ENCODE measurements at regions not wholly inside any gene's neighbourhood (a gene's known extent, or its start where the extent isn't known, plus 50 kb on each side); places are given as distances from the start of the nearest gene placed in this dataset.
A peak's percentile ranks its signal among the peaks of the same experiment; 100 is the strongest.

DNA sequence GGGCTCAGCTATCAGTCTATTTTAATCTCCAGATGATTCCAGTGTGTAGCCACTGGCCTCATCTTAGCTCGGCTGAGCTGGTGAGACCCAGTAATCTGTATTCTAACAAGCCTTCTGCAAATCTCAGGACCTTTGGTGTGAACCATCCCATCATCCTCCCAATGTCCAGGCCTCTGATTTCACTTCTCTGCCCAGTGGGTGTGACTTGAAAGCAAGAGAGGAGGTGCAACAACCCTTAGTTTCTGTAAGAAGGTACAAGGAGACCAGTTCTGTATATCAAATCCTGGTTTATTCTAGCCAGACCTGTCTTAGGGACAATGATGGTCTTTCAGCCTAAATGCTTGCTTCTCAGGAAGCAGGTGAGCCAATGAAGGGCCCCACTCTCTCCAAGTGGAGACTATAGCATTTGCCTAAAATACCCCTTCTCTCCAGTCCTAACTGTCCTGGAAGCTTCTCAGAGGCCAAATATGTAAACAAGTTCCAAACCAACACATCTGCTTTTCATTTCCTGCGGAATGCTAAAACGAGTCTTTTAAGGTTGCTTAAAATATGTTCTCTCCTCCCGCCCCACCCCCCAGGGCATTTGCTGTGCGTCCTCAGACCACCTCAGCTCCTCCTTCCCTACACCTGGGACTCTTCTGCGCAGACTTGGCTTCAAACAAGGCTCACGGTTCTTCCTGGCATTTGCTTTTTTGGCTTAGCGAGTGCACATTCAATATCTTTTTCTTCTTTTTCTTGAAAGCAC is 78.4 kb upstream of the FUT8 start:
- TF ChIP-seq SUZ12 (IDR thresholded peaks at IDR 0.05; ENCODE audit: extremely low read depth, insufficient read depth, insufficient read length) (no peak), YY1 (IDR thresholded peaks at IDR 0.05; ENCODE audit: insufficient read depth, insufficient read length) (no peak), ZNF274 (IDR thresholded peaks at IDR 0.05; ENCODE audit: low read depth, low read length) (no peak)
- no peak overlapping the region for H3K9ac ChIP-seq (ENCODE audit: insufficient read length, low read depth)
- no peak overlapping the region for H3K4me3 ChIP-seq (ENCODE audit: insufficient read length, low read depth)
- peaks cover 51% of the 10 kb centered on the region for H3K27me3 ChIP-seq (ENCODE audit: insufficient read depth, insufficient read length)
- DNase-seq (ENCODE audit: low read depth, low spot score): peak; percentile 18
- peaks cover 5% of the 10 kb centered on the region for H3K4me1 ChIP-seq (ENCODE audit: insufficient read depth, insufficient read length)
- no peaks in the 10 kb centered on the region for H3K36me3 ChIP-seq (ENCODE audit: insufficient read depth, insufficient read length, low read length)
- H3K9me3 ChIP-seq (ENCODE audit: insufficient read depth, low read length): no peaks in the 10 kb centered on the region

- no peak overlapping the region for H3K9ac ChIP-seq (ENCODE audit: insufficient read length, low read depth)
- peak; percentile 70 for DNase-seq (ENCODE audit: low read depth, low spot score)
- H3K36me3 ChIP-seq (ENCODE audit: insufficient read depth, insufficient read length, low read length): no peaks in the 10 kb centered on the region
- H3K27me3 ChIP-seq (ENCODE audit: insufficient read depth, insufficient read length): peaks cover 51% of the 10 kb centered on the region
- no peak for TF ChIP-seq SUZ12 (IDR thresholded peaks at IDR 0.05; ENCODE audit: extremely low read depth, insufficient read depth, insufficient read length)
- TF ChIP-seq YY1 (IDR thresholded peaks at IDR 0.05; ENCODE audit: insufficient read depth, insufficient read length): no peak
- TF ChIP-seq ZNF274 (IDR thresholded peaks at IDR 0.05; ENCODE audit: low read depth, low read length): no peak
- no peaks in the 10 kb centered on the region for H3K9me3 ChIP-seq (ENCODE audit: insufficient read depth, low read length)
- H3K4me3 ChIP-seq (ENCODE audit: insufficient read length, low read depth): no peak overlapping the region
- peaks cover 5% of the 10 kb centered on the region for H3K4me1 ChIP-seq (ENCODE audit: insufficient read depth, insufficient read length)
Measured at GRCh38 chr14:65334765-65335410, 77.6 kb upstream of the FUT8 start.

GRCh38 chr14:65335411-65335947 is 77.1 kb upstream of the FUT8 start:
- Histone ChIP-seq H3K4me1 (ENCODE audit: insufficient read depth, insufficient read length) (peaks cover 5% of the 10 kb centered on the region), H3K9ac (ENCODE audit: insufficient read length, low read depth) (no peak overlapping the region), H3K9me3 (ENCODE audit: insufficient read depth, low read length) (no peaks in the 10 kb centered on the region), H3K36me3 (ENCODE audit: insufficient read depth, insufficient read length, low read length) (no peaks in the 10 kb centered on the region), H3K4me3 (ENCODE audit: insufficient read length, low read depth) (no peak overlapping the region), H3K27me3 (ENCODE audit: insufficient read depth, insufficient read length) (peaks cover 51% of the 10 kb centered on the region)
- no peak for TF ChIP-seq SUZ12 (IDR thresholded peaks at IDR 0.05; ENCODE audit: extremely low read depth, insufficient read depth, insufficient read length)
- no peak for TF ChIP-seq YY1 (IDR thresholded peaks at IDR 0.05; ENCODE audit: insufficient read depth, insufficient read length)
- TF ChIP-seq ZNF274 (IDR thresholded peaks at IDR 0.05; ENCODE audit: low read depth, low read length): no peak
- DNase-seq (ENCODE audit: low read depth, low spot score): no peak

- TF ChIP-seq SUZ12 (IDR thresholded peaks at IDR 0.05; ENCODE audit: extremely low read depth, insufficient read depth, insufficient read length): no peak
- no peak for TF ChIP-seq ZNF274 (IDR thresholded peaks at IDR 0.05; ENCODE audit: low read depth, low read length)
- no peak for TF ChIP-seq YY1 (IDR thresholded peaks at IDR 0.05; ENCODE audit: insufficient read depth, insufficient read length)
- Histone ChIP-seq H3K9me3 (ENCODE audit: insufficient read depth, low read length) (no peaks in the 10 kb centered on the region), H3K4me3 (ENCODE audit: insufficient read length, low read depth) (no peak overlapping the region), H3K9ac (ENCODE audit: insufficient read length, low read depth) (no peak overlapping the region), H3K36me3 (ENCODE audit: insufficient read depth, insufficient read length, low read length) (no peaks in the 10 kb centered on the region), H3K27me3 (ENCODE audit: insufficient read depth, insufficient read length) (peaks cover 51% of the 10 kb centered on the region), H3K4me1 (ENCODE audit: insufficient read depth, insufficient read length) (peaks cover 5% of the 10 kb centered on the region)
- DNase-seq (ENCODE audit: low read depth, low spot score): no peak
Measured at GRCh38 chr14:65336191-65336591, 76.3 kb upstream of the FUT8 start.

DNA sequence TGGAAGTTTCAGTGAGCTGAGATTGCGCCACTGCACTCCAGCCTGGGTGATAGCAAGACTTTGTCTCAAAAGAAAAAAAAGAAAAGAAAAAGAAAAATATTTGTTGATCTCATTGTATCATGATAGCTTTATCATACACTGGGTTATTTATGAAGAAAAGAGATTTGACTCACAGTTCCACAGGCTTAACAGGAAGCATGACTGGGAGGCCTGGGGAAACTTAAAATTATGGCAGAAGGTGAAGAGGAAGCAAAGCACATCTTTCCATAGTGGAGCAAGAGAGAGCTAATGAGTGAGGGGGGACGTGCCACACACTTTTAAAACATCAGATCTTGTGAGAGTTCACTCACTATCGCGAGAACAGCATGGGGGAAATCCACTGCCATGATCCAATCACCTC is 72.7 kb upstream of the FUT8 start:
- DNase-seq (ENCODE audit: low read depth, low spot score): no peak
- no peak for TF ChIP-seq YY1 (IDR thresholded peaks at IDR 0.05; ENCODE audit: insufficient read depth, insufficient read length)
- no peak for TF ChIP-seq ZNF274 (IDR thresholded peaks at IDR 0.05; ENCODE audit: low read depth, low read length)
- TF ChIP-seq SUZ12 (IDR thresholded peaks at IDR 0.05; ENCODE audit: extremely low read depth, insufficient read depth, insufficient read length): no peak
- H3K4me3 ChIP-seq (ENCODE audit: insufficient read length, low read depth): no peak overlapping the region
- H3K36me3 ChIP-seq (ENCODE audit: insufficient read depth, insufficient read length, low read length): no peaks in the 10 kb centered on the region
- no peak overlapping the region for H3K9ac ChIP-seq (ENCODE audit: insufficient read length, low read depth)
- H3K27me3 ChIP-seq (ENCODE audit: insufficient read depth, insufficient read length): peaks cover 29% of the 10 kb centered on the region
- H3K9me3 ChIP-seq (ENCODE audit: insufficient read depth, low read length): no peaks in the 10 kb centered on the region
- H3K4me1 ChIP-seq (ENCODE audit: insufficient read depth, insufficient read length): peaks cover 2% of the 10 kb centered on the region

DNA sequence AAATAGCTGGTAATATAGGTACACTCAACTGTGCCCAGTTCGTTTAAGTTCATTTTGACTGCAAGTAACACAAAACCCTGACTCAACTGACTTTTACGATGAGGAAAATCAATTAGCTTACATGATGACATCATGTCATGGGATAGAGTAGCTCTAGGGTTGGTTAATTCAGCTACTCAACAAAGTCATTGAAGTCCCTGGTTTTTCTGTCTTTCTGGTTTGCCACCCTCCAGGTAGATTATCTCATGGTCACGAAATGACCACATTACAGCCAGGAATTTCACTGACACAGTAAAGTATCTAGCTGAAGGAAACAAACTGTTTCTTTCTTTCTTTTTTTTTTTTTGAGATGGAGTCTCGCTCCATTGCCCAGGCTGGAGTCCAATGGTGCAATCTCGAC is 68.5 kb upstream of the FUT8 start:
- no peak for DNase-seq (ENCODE audit: low read depth, low spot score)
- H3K9ac ChIP-seq (ENCODE audit: insufficient read length, low read depth): no peak overlapping the region
- no peaks in the 10 kb centered on the region for H3K27me3 ChIP-seq (ENCODE audit: insufficient read depth, insufficient read length)
- H3K9me3 ChIP-seq (ENCODE audit: insufficient read depth, low read length): no peaks in the 10 kb centered on the region
- no peaks in the 10 kb centered on the region for H3K36me3 ChIP-seq (ENCODE audit: insufficient read depth, insufficient read length, low read length)
- H3K4me1 ChIP-seq (ENCODE audit: insufficient read depth, insufficient read length): peaks cover 4% of the 10 kb centered on the region
- TF ChIP-seq ZNF274 (IDR thresholded peaks at IDR 0.05; ENCODE audit: low read depth, low read length) (no peak), SUZ12 (IDR thresholded peaks at IDR 0.05; ENCODE audit: extremely low read depth, insufficient read depth, insufficient read length) (no peak), YY1 (IDR thresholded peaks at IDR 0.05; ENCODE audit: insufficient read depth, insufficient read length) (no peak)
- H3K4me3 ChIP-seq (ENCODE audit: insufficient read length, low read depth): no peak overlapping the region

- Histone ChIP-seq H3K9me3 (ENCODE audit: insufficient read depth, low read length) (no peaks in the 10 kb centered on the region), H3K36me3 (ENCODE audit: insufficient read depth, insufficient read length, low read length) (no peaks in the 10 kb centered on the region), H3K4me3 (ENCODE audit: insufficient read length, low read depth) (no peak overlapping the region), H3K9ac (ENCODE audit: insufficient read length, low read depth) (no peak overlapping the region), H3K27me3 (ENCODE audit: insufficient read depth, insufficient read length) (no peaks in the 10 kb centered on the region), H3K4me1 (ENCODE audit: insufficient read depth, insufficient read length) (peaks cover 4% of the 10 kb centered on the region)
- TF ChIP-seq SUZ12 (IDR thresholded peaks at IDR 0.05; ENCODE audit: extremely low read depth, insufficient read depth, insufficient read length) (no peak), YY1 (IDR thresholded peaks at IDR 0.05; ENCODE audit: insufficient read depth, insufficient read length) (no peak), ZNF274 (IDR thresholded peaks at IDR 0.05; ENCODE audit: low read depth, low read length) (no peak)
- DNase-seq (ENCODE audit: low read depth, low spot score): no peak
Measured at GRCh38 chr14:65345266-65345665, 67.3 kb upstream of the FUT8 start.
